Ishikawa (cell line): ENCODE measurements at regions not wholly inside any gene's neighbourhood (a gene's known extent, or its start where the extent isn't known, plus 50 kb on each side); places are given as distances from the start of the nearest gene placed in this dataset.

Source experiments
- EGR1 ChIP-seq: IDR thresholded peaks from 2 replicates; pipeline ENCODE4 v1.6.1; 2012
- EP300 ChIP-seq: IDR thresholded peaks from 2 replicates; pipeline ENCODE4 v1.6.1; 2012; ENCODE audit warnings: borderline replicate concordance
- RAD21 ChIP-seq: IDR thresholded peaks from 2 replicates; pipeline ENCODE4 v1.6.1; 2012; ENCODE audit warnings: low read depth
- REST ChIP-seq: IDR thresholded peaks from 2 replicates; pipeline ENCODE4 v1.6.1; 2012; ENCODE audit warnings: low read depth, mild to moderate bottlenecking
- TAF1 ChIP-seq: IDR thresholded peaks from 2 replicates; pipeline ENCODE4 v1.6.1; 2012; ENCODE audit warnings: low read depth, mild to moderate bottlenecking

GRCh38 chr3:182117131-182117530, 405.4 kb downstream of the SOX2 start:
- TF ChIP-seq RAD21 (no peak), EP300 (no peak), EGR1 (no peak), TAF1 (no peak), REST (no peak)
